ENCODE measurements at regions not wholly inside any gene's neighbourhood (a gene's known extent, or its start where the extent isn't known, plus 50 kb on each side); places are given as distances from the start of the nearest gene placed in this dataset.
"Not testable (repeated sequence)": the region's sequence is repeated elsewhere in the genome, so short reads cannot be mapped to it uniquely, and the experiment has no call there.

DNA sequence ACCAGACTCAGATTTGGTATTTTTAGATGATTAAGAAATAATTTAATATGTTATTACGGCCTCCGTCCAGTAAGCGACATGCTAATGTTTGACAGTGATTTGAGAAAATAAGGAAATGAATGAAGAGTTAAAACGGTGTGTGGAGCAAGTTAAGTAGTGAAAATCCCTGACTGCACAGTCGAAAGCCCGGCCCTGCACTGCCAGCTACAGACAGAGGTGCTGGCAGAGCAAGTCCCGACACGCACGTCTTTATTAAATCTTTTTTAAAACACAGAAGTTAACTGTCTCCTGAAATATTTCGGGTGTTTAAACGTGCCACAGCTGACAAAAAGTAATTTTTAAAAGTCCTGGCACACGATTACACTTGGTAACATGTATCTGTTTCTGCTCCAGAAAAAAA, 293.4 kb upstream of the RNF32 start:
- TF ChIP-seq, protein P1, sequence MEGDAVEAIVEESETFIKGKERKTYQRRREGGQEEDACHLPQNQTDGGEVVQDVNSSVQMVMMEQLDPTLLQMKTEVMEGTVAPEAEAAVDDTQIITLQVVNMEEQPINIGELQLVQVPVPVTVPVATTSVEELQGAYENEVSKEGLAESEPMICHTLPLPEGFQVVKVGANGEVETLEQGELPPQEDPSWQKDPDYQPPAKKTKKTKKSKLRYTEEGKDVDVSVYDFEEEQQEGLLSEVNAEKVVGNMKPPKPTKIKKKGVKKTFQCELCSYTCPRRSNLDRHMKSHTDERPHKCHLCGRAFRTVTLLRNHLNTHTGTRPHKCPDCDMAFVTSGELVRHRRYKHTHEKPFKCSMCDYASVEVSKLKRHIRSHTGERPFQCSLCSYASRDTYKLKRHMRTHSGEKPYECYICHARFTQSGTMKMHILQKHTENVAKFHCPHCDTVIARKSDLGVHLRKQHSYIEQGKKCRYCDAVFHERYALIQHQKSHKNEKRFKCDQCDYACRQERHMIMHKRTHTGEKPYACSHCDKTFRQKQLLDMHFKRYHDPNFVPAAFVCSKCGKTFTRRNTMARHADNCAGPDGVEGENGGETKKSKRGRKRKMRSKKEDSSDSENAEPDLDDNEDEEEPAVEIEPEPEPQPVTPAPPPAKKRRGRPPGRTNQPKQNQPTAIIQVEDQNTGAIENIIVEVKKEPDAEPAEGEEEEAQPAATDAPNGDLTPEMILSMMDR (IDR thresholded peaks at IDR 0.05; ENCODE audit: low read depth, low read length, missing control alignments) = no peak
- no peaks in the 10 kb centered on the region for H3K36me3 ChIP-seq (replicated peaks)
- no peak for DNase-seq
- in situ Hi-C loops (cut with HindIII; ENCODE audit: low pct_ligation_motif_present, low sequenced_read_pairs) = no loop called here
- H3K27ac ChIP-seq = no peak overlapping the region
- no peaks in the 10 kb centered on the region for H3K27me3 ChIP-seq (replicated peaks)
- H3K4me3 ChIP-seq (ENCODE audit: low read depth, low read length) = no peak overlapping the region

DNA sequence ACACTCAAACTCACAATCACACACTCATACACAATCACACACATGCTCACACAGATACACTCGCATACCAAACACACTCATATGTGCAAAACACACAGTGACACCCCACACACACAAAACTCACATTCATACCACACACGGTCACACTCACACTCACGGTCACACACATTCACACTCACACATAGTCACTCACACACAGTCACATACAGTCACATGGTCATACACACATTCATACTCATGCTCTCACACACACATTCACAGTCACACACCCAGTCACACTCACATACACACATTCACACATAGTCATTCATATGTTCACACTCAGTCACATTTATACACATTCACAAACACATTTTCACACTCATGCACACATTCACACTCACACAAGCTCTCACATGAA, 296.0 kb upstream of the RNF32 start:
- H3K36me3 ChIP-seq (replicated peaks) = no peaks in the 10 kb centered on the region
- no peak overlapping the region for H3K27ac ChIP-seq
- TF ChIP-seq, protein P1 (IDR thresholded peaks at IDR 0.05; ENCODE audit: low read depth, low read length, missing control alignments) = no peak
- H3K27me3 ChIP-seq (replicated peaks) = no peaks in the 10 kb centered on the region
- no peak for DNase-seq
- in situ Hi-C loops (cut with HindIII; ENCODE audit: low pct_ligation_motif_present, low sequenced_read_pairs) = no loop called here
- no peak overlapping the region for H3K4me3 ChIP-seq (ENCODE audit: low read depth, low read length)

DNA sequence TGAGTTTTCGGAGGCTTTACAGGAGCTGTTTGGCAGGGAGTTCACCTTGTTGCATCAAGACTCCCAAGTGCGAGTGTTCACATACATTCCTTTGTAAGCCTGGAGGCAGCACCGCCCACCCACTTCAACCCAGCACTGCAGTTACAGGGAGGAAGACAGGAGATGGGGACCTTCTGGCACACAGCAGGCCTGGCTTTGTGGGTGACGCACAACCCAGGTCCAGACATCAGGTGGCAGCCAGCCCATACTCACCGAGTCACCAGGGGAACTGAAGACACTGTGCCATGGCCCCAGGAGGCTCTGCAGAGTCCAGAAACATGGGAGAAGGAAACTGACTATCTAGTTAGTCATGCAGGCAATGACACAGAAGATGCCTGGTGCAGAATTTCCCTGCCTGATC, 305.9 kb upstream of the RNF32 start:
- in situ Hi-C loops (cut with HindIII; ENCODE audit: low pct_ligation_motif_present, low sequenced_read_pairs) = no loop called here
- no peak overlapping the region for H3K4me3 ChIP-seq (ENCODE audit: low read depth, low read length)
- no peaks in the 10 kb centered on the region for H3K27me3 ChIP-seq (replicated peaks)
- H3K36me3 ChIP-seq (replicated peaks) = no peaks in the 10 kb centered on the region
- DNase-seq = no peak
- TF ChIP-seq, protein P1 (IDR thresholded peaks at IDR 0.05; ENCODE audit: low read depth, low read length, missing control alignments) = no peak
- no peak overlapping the region for H3K27ac ChIP-seq

DNA sequence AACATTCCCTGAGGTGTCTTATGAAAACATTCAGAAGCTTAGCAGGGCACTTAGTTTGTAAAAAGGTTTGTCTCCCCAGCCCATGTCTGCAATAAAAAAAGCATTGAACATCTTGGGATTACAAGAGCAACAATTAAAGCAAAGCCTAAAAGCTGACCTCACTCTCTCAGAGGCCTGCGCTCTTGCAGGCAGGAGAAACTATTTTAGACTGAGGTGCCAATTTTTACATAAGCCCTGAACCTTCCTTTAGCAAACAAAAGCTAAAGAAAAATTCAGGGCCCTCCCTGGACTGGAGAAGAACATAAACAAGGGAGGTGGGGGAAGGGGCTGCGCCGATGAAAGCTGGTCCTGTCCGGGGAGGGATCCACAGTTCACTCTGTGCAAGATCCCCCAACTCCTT, 312.7 kb upstream of the RNF32 start:
- Histone ChIP-seq H3K4me3 (ENCODE audit: low read depth, low read length) (no peak overlapping the region), H3K27ac (no peak overlapping the region), H3K36me3 (replicated peaks) (no peaks in the 10 kb centered on the region), H3K27me3 (replicated peaks) (no peaks in the 10 kb centered on the region)
- in situ Hi-C loops (cut with HindIII; ENCODE audit: low pct_ligation_motif_present, low sequenced_read_pairs) = no loop called here
- DNase-seq = no peak
- TF ChIP-seq, protein P1 (IDR thresholded peaks at IDR 0.05; ENCODE audit: low read depth, low read length, missing control alignments) = no peak

DNA sequence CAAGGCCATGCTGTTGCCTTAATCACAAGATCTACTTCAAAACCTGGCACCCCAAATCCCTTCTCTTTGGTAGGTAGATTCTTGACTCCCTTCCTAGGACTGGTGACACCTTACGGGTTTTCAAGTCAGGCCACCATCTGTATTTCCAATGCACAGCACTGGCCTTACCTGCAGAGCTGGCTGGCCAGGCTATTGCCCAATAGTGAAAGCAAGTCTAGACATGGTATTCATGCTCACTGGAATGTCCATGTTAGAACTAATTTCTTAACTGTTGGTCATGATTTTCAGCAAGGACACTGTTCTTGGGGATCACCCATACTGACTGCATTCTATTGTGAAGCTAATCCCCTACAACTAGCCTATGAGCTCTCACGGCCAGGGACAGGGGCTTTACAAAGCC, 313.1 kb upstream of the RNF32 start:
- DNase-seq = no peak
- Histone ChIP-seq H3K27ac (no peak overlapping the region), H3K27me3 (replicated peaks) (no peaks in the 10 kb centered on the region), H3K4me3 (ENCODE audit: low read depth, low read length) (no peak overlapping the region), H3K36me3 (replicated peaks) (no peaks in the 10 kb centered on the region)
- TF ChIP-seq, protein P1 (IDR thresholded peaks at IDR 0.05; ENCODE audit: low read depth, low read length, missing control alignments) = no peak
- in situ Hi-C loops (cut with HindIII; ENCODE audit: low pct_ligation_motif_present, low sequenced_read_pairs) = no loop called here

DNA sequence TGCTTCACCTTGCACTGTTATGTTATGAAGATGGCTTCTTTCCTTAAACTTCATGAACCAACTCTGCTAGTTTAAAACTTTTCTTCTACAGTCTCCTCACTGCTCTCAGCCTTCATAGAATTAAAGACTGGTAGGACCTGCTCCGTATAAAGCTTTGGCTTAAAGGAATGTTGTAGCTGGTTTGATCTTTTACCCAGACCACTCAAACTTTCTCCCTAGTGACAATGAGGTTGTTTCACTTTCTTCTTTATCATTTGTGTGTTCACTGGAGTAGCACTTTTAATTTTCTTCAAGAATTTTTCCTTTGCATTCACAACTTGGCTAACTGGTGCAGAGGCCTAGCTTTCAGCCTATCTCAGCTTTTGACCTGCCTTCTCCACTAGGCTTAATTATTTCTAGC, 316.4 kb upstream of the RNF32 start:
- H3K27ac ChIP-seq = no peak overlapping the region
- no peak for DNase-seq
- H3K36me3 ChIP-seq (replicated peaks) = no peaks in the 10 kb centered on the region
- in situ Hi-C loops (cut with HindIII; ENCODE audit: low pct_ligation_motif_present, low sequenced_read_pairs) = no loop called here
- no peak overlapping the region for H3K4me3 ChIP-seq (ENCODE audit: low read depth, low read length)
- TF ChIP-seq, protein P1 (IDR thresholded peaks at IDR 0.05; ENCODE audit: low read depth, low read length, missing control alignments) = no peak
- H3K27me3 ChIP-seq (replicated peaks) = no peaks in the 10 kb centered on the region

DNA sequence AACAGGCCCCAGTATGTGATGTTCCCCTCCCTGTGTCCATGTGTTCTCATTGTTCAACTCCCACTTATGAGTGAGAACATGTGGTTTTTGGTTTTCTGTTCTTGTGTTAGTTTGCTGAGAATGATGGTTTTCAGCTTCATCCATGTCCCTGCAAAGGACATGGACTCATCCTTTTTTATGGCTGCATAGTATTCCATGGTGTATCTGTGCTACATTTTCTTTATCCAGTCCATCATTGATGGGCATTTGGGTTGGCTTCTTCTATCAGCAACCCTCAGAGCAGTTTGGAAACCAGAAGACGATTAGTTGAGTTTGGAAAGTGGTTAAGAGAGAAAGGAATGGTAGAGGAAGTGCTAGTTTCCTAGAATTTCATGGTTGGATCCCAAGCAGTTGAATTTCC, 319.1 kb upstream of the RNF32 start:
- H3K4me3 ChIP-seq (ENCODE audit: low read depth, low read length); H3K36me3 ChIP-seq (replicated peaks); DNase-seq; H3K27ac ChIP-seq; in situ Hi-C loops (cut with HindIII; ENCODE audit: low pct_ligation_motif_present, low sequenced_read_pairs); H3K27me3 ChIP-seq (replicated peaks): not testable (repeated sequence)

Measured in brain microvascular endothelial cell (primary cell).